ENCODE measurements at regions not wholly inside any gene's neighbourhood (a gene's known extent, or its start where the extent isn't known, plus 50 kb on each side); places are given as distances from the start of the nearest gene placed in this dataset.
"Not testable (repeated sequence)": the region's sequence is repeated elsewhere in the genome, so short reads cannot be mapped to it uniquely, and the experiment has no call there.

GRCh38 chr18:73681398-73681797 is 466.2 kb downstream of the FBXO15 start:
- DNase-seq = no peak

GRCh38 chr18:73679941-73680712 is 467.5 kb downstream of the FBXO15 start:
- no peak for DNase-seq

- no peak for DNase-seq
Observed at GRCh38 chr18:73677450-73677849, 470.2 kb downstream of the FBXO15 start.

- DNase-seq = no peak
Observed at GRCh38 chr18:73674125-73674865, 473.3 kb downstream of the FBXO15 start.

- DNase-seq = not testable (repeated sequence)
Observed at GRCh38 chr18:73671480-73671879, 476.2 kb downstream of the FBXO15 start.

- no peak for DNase-seq
Observed at GRCh38 chr18:73670524-73670923, 477.1 kb downstream of the FBXO15 start.

- no peak for DNase-seq
Observed at GRCh38 chr18:73670039-73670438, 477.6 kb downstream of the FBXO15 start.

GRCh38 chr18:73669297-73669696 is 478.3 kb downstream of the FBXO15 start:
- DNase-seq = no peak

- DNase-seq = no peak
Observed at GRCh38 chr18:73668051-73668450, 479.6 kb downstream of the FBXO15 start.

- no peak for DNase-seq
Observed at GRCh38 chr18:73666772-73667171, 480.9 kb downstream of the FBXO15 start.

GRCh38 chr18:73664896-73665295 is 482.7 kb downstream of the FBXO15 start:
- DNase-seq = no peak

GRCh38 chr18:73663581-73663980 is 484.1 kb downstream of the FBXO15 start:
- no peak for DNase-seq

GRCh38 chr18:73662421-73662820 is 485.2 kb downstream of the FBXO15 start:
- no peak for DNase-seq

GRCh38 chr18:73660931-73661856 is 486.4 kb downstream of the FBXO15 start:
- no peak for DNase-seq

GRCh38 chr18:73656691-73657090 is 490.9 kb downstream of the FBXO15 start:
- no peak for DNase-seq

- no peak for DNase-seq
Observed at GRCh38 chr18:73653827-73654226, 493.8 kb downstream of the FBXO15 start.

- no peak for DNase-seq
Observed at GRCh38 chr18:73653251-73653650, 494.4 kb downstream of the FBXO15 start.

GRCh38 chr18:73647391-73647790 is 500.2 kb downstream of the FBXO15 start:
- DNase-seq = no peak

- no peak for DNase-seq
Observed at GRCh38 chr18:73646772-73647171, 500.9 kb downstream of the FBXO15 start.

GRCh38 chr18:73646196-73646595 is 501.4 kb downstream of the FBXO15 start:
- DNase-seq = no peak

- no peak for DNase-seq
Observed at GRCh38 chr18:73645160-73645715, 502.4 kb downstream of the FBXO15 start.

GRCh38 chr18:73639788-73640187 is 507.8 kb downstream of the FBXO15 start:
- no peak for DNase-seq

Measured in renal pelvis (tissue), 1 donor.